ENCODE measurements at regions not wholly inside any gene's neighbourhood (a gene's known extent, or its start where the extent isn't known, plus 50 kb on each side); places are given as distances from the start of the nearest gene placed in this dataset.

DNA sequence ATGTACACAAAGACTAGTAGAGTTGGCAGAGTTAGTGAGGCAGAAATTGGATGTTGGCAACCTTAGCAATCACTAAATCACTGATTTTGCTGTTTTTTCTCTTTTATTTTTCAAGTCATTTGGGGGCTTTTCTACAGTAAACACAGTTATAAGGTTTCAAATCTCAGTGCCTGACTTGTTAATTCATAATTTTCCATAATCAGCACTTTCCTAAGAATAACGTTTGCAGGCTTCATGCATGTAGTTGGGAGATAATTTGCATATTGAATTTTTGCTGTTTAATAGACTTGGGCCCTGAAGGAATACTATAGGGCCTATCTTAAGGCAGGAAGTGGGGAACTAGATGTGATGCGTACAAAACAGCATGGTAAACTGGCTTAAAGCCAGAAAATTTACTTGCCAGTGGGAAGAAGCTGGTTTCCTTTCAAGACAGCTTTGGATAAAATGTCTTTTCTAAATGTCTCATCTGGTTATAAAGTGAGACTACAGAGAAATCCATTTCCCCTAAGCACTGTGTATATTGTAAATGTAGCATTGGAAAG is 127.2 kb upstream of the SMIM21 start:
- in situ Hi-C loops (cut with MboI; ENCODE audit: low sequenced_read_pairs): no loop called here

DNA sequence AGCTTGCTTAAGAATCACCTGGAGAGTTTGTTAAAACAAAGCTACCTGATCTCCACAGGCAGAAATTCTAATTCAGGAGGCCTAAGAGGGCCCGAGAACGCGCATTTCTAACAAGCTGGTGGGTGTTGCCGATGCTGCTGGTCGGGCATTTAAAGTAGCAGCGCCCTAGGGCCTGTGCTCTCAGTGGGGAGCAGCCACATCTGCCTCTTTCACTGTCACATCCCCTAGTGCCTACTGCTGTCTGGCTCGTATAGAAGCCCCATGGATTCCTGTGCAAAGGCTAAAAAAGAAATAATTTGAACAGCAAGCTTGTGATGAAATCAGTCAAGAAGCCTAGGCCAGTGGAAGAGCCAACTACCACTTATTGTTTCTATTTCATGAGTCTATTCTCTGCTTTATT is 126.7 kb upstream of the SMIM21 start:
- in situ Hi-C loops (cut with MboI; ENCODE audit: low sequenced_read_pairs): no loop called here

DNA sequence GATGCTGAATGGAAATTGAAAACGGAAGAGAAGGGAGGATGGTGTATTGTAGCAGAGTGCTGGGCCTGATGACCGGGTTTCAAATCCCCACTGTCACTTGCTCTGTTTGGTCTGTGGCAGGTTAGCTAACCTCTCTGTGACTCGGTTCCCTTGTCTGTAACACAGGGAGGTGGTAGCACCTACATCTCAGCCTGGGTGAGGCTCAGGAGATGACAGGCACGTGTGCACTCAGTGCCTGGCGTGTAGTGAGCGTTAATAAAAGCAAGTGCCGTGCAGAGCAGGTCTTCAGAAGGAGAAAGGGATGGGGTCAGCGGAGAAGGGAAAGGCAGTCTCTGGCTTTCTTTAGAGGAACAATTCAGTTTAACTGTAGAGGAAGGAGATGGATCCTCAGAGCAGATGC is 125.5 kb upstream of the SMIM21 start:
- in situ Hi-C loops (cut with MboI; ENCODE audit: low sequenced_read_pairs): no loop called here

DNA sequence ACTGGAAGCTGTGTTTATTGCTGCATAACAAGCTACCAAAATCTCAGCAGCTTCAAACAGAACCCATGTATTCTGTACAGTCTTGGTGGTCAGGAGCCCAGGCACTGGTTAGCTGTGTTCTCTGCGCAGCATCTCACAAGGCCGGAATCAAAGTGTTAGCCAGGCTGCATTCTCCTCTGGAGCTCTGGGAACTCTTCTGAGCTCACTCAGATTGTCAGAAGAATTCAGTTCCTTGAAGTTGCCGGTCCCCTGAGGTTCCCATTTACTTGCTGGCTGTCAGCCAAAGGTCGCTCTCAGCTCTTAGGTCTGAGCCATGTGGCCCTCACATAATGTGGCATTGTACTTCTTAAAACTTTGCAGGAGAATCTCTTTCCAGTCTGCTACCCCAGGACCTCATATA is 123.6 kb upstream of the SMIM21 start:
- in situ Hi-C loops (cut with MboI; ENCODE audit: low sequenced_read_pairs): no loop called here

DNA sequence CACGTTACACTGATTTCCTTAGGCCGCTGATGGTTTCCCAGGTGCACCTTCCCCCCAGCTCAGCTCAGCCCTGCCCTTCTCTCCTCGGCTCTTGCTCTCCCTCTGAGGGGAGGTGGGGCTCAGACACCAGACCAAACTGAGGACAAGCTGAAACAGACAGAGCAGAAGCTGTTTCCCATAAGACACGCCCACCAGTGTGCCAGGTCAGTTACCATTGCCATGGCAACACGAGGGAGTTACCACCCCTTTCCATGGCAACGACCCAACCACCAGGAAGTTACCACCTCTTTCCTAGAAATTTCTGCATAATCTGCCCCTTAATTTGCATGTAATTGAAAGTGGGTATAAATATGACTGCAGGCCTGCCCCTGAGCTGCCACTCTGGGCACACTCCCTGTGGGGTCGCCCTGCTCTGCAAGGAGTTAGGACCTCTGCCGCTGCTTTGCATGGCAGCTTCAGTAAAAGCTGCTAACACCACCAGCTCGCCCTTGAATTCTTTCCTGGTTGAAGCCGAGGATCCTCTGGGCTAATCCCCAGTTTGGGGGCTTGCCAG is 120.9 kb upstream of the SMIM21 start:
- in situ Hi-C loops (cut with MboI; ENCODE audit: low sequenced_read_pairs): no loop called here

DNA sequence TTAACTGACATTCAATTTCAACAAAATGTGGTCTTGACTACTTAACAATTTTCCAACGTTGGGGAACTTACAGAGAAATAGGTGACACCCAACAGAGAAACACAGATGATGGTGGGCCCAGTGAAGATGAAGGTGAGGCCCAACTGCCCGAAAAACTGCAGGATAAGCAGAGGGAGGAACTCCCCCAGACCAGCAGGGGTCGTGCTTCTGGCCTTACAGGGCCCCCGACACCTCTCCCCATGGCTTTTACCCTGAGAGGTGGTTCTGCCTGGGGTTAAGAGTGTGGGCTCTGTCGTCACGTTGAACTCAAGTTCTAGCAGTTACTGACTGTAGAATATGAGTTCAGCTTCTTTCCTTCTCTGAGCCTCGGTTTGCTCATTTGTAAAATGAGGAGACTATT is 119.5 kb upstream of the SMIM21 start:
- in situ Hi-C loops (cut with MboI; ENCODE audit: low sequenced_read_pairs): no loop called here

DNA sequence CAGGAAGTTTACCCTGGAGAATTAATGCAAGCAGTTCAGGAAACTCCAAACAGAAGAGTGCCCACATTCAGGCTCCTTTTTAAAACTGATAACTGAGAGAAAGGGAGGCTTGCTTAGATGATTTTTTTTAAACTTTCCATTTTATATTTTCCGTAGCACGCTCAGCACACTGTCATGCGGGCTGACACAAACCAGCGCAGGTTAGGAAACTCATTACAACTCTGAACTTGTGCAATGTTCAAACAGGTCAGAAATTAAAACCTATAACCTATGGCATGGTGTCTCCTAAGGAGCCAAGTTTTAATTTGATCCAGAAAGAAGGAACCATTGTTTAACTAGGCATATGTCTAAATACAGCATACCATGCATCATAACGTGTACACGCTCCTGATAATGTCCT is 117.7 kb upstream of the SMIM21 start:
- in situ Hi-C loops (cut with MboI; ENCODE audit: low sequenced_read_pairs): no loop called here

DNA sequence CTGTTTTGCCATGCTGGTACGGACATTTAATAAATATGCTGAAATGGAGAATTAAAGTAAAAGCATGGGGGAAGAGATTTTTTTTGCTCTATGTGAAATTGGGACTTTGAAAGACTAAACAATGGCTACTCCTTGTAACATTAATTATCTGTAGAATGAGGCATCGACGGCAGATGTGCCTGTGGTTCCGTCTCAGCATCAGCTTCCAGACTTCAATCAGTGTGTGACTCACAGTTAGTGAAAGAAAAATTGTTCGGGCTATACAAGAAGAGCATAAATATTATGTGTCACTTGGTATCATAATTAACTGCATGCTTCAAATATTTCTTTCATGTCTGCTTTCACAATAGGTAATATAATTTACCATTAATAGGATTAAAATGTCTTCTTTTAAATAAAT is 117.0 kb upstream of the SMIM21 start:
- in situ Hi-C loops (cut with MboI; ENCODE audit: low sequenced_read_pairs): no loop called here

DNA sequence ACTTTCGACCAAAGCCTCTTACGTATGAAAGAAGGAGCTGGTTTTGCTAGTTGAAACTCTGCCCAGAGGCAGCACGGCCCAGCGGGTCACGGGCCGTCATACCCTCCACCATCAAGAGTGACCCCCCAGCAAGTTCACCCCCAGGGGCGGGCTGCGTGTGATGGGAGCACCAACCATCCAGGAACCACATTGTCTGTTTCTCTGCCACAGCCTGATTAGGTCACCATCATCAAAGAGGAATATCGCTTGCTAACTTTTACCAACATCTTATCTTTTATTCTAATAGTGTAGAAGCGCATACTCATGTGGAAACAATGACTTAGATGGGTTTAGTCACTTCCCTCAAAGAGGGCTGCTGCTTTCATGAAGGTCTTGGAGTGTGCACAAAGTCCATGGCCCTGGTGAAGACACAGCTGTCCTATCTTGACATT is 116.6 kb upstream of the SMIM21 start:
- in situ Hi-C loops (cut with MboI; ENCODE audit: low sequenced_read_pairs): no loop called here

DNA sequence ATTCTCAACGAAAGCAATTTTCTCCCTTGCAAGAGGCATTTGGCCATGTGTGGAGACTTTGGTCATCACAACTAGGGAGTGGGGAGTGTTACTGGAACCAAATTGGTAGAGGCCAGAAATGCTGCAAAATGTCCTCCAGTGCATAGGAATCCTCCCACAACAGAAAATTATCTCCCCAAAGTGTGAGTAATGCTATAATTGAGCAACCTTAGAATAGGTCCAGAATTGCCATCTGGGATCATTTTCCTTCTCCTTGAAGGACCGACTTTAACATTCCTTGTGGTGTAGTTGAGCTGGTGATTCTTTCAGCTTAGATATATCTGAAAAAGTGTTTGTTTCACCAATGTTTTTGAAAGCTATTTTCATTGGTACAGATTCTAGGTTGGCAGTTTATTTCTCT is 111.2 kb upstream of the SMIM21 start:
- in situ Hi-C loops (cut with MboI; ENCODE audit: low sequenced_read_pairs): no loop called here

DNA sequence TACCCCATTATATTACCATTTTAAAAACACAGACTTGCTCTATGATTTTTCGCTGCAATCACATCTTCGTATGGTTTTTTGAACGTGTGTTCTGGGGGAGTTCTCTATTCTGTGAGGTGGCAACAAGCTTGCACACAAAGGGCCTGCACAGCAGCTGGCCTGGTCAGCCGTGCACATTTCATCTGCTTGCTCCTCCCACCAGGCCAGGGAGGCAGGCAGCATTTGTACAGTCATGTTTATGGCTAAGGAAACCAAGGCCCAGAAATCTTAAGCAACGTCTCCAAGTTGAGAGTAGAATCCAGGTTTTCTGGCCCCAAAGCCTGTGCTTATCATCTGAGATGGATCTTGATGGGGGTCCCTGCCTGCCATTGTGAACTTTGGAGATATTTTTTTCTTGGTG is 106.4 kb upstream of the SMIM21 start:
- in situ Hi-C loops (cut with MboI; ENCODE audit: low sequenced_read_pairs): no loop called here

DNA sequence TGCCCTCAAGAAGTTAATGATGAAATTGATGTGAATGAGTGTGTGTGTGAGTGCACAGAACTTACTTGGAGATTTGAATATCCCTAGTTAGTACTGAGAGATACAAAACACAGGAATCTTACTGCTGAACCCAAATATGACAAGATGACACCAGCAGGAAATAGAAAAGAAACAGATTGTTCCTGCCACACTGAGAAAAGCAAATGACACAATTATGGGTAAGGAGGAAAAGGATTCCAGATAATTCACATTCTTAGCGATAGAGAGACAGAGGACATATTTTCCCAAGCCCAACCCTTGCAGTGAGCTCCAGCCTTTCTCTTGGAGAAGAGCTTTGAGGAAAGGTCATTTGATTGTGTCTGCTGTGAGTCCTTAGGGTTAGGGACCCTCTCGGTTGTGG is 105.7 kb upstream of the SMIM21 start:
- in situ Hi-C loops (cut with MboI; ENCODE audit: low sequenced_read_pairs): no loop called here

DNA sequence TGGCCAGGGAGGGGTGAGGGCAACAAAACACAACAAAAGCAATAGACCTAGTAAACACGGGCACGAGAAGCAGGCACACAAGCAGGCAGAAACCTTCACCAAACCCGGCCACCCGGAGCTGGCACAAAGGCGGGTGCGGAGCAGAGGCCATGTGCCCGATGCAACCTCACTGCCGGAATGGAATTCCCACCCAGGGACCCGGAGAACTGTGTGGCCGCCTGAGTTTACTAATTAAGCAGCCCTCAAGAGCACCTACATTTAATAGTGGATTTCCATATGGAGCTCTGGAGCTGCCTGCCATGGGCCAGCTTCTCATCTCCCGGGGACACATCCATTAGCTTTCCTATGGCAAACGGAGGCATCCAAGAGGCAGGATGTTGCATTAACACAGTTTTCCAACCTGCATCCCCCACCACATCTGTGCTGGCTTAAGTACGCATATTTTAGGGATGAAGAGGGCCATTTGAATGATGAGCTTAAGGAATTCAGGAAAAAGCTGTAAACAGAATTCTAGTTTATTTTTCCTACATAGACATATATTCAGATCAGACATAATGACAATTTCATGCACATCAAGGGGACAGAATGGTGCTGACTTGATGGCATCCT is 104.5 kb upstream of the SMIM21 start:
- in situ Hi-C loops (cut with MboI; ENCODE audit: low sequenced_read_pairs): no loop called here

DNA sequence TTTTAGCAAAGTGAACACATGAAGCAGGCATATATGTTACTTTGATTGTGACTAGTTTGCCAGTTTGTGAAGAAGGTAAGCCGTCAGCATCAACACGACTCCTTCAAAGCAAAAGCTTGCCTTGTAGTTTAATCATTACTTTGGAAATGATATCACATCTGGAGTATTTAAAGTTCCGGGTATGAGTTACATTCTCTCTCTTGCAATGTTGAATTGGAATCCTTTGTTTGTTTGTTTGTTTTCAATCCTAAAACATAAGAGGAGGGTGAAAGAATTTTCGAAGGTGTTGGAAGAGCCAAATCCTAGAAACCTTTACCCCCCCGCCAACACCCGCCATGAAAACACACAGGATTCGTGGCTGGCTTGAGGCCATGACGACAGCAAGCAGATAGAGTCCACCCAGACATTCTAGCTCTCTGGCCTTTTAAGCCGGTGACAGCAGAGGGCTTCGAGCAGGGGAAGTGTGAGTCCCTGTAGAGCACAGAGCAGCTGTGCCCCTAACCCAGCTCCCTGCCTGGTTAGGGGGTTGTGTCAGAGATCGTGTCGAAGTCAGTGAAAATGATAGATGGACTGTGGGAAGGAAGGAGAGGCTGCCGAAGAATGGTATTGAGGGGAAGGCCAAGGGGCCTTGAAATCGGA is 103.8 kb upstream of the SMIM21 start:
- in situ Hi-C loops (cut with MboI; ENCODE audit: low sequenced_read_pairs): no loop called here

DNA sequence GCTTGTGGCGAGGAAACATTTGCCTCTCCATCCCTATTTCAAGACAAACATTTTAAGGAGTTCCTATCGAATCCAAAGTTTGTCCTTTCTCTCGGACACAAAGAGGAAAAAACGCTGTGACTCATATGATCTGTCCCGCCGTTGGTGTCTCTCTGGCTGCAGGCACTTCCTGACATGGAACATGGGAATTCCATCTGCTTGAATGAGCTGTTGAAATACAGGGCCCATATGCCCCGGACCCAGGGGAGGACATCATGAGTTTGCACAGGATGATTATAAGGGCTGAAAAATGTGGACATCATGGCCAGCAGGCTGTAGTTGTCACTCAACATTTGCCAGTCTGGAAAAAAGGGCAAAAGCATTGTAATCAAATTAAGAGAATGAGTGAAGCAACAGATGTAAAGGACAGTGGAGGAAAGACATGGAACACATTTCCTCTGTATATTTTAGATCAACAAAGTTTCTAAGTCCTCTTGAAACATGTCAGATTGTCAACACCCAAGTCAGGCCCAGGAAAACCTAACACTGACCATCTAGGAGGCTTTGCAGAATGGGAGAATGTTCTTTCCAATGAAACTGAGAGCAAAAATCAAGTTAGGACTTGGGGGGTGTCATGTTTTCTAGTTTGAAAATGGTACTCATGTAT is 103.2 kb upstream of the SMIM21 start:
- in situ Hi-C loops (cut with MboI; ENCODE audit: low sequenced_read_pairs): no loop called here

DNA sequence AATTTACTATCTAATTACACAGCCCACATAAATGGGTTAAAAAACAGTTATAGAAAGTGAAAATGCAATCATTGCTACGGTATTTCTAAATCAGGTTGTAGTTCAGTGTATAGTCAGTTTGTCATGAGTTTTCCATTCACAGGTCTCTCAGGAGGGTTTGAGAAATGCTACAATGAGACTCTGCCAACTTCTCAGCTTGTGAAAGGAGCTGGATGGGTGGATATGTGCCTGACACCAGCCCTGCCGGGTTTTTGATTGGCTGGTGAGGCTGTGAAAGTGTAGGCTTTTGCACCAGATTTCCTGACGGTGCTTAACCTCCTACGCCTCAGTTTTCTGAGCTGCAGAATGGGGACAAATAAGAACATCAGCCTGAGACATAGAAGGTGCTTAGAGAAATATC is 102.6 kb upstream of the SMIM21 start:
- in situ Hi-C loops (cut with MboI; ENCODE audit: low sequenced_read_pairs): no loop called here

DNA sequence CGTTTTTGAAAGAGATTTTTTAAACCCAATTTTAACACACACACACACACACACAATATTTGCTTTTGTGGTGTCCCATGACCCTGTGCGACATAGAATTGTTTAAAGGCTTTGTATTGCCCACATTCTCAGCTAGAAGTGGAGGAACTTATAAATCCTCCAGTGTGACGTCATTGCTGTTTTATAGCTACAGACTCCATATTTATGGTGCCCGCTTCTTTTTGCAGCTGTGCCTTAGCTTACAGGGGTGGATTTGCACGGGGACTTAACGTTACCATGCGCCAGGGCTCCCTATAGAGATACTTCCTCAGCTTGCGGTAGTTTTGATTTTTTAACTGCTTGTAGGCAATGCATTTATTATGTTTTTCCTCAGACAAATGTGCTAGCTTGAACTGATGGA is 101.9 kb upstream of the SMIM21 start:
- in situ Hi-C loops (cut with MboI; ENCODE audit: low sequenced_read_pairs): no loop called here

DNA sequence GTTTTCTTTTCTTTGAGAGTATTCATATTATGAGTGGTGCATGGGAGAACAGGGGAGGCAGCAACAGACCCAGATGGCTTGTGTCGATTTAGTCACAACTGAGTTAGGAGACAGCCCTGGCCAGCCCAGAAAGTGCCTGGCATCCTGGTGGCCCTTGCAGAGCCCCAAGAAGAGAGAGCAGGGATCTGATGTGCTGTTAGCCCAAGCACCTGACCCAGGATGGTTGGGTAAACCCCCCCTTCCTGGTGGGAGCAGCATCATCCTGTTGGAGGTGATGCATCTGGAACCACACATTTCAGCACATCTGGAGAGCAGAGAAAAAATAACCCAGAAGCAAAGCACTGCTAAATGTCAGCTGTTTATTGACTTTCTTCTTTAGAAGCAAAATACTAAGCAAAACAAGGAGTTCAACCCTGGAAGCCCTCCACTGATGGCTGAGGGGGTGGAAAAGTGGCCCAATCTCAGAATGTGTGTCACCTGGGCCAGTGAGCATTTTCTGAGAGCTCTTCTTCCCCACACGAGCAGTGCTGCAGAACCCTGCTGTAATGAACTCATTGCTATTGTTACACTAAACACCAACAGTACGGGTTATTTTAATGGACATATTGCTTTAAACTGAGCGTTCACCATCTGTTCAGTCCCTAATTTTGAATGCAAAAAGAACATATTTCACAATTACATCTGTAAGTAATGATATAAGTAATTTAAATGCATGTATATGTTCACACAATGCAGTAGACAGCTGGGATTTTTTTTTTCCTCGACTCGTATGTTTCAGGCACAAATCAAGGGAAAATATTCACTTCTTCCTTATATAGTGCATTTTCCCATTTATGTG is 100.6 kb upstream of the SMIM21 start:
- in situ Hi-C loops (cut with MboI; ENCODE audit: low sequenced_read_pairs): no loop called here

DNA sequence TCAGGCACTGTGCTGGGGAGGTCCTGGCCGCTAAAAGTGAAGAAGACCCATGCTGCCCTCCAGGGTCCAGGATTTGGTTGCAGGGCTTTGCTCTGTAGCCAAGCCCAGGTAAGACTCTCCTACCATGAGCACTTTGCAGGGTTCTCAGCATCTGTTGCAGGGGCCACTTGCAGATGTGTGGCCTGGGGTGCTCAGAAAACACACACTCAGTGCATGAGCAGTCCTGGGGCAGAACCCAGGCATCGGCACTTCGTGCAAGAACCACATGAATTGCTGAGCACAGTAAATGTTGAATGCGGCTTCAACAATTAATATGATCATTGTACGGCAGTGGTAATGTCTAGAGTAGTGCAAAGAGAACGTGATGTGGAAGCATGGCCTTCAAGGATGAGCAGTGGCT is 98.5 kb upstream of the SMIM21 start:
- in situ Hi-C loops (cut with MboI; ENCODE audit: low sequenced_read_pairs): no loop called here

DNA sequence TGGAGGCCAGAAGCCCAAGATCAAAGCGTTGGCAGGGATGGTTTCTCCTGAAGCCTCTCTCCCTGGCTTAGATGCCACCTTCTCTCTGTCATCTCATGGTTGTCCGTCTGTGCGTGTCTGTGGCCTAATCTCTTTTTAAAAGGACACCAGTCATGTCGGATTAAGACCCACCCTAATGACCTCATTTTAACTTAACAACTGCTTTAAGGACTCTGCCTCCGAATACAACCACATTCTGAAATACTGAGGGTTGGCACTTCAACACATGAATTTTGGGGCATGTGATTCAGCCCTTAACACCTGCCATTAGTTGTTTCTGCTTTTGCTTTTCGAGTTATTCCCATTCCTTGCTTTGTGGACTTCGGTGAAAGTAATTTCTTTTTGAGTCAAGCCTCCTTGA is 97.8 kb upstream of the SMIM21 start:
- in situ Hi-C loops (cut with MboI; ENCODE audit: low sequenced_read_pairs): no loop called here

DNA sequence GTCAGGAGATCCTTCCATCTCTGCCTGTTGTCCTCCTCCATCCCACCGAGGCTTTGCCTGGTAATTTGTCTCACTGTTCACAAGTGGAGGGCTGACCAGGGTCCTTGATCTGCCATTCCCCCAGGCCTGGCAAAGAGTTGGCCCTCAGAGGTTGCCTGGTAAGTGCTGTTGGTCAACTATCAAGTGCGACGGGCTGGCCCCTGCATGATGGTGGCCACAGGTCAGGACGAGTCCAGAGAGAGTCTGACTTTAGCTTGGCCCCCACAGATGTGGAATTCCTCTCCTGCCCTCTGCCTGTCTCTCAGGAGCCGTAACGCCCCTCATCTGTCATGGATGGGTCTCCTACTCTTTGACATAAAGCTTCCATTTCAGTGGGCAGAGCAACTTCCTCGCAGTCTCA is 97.3 kb upstream of the SMIM21 start:
- in situ Hi-C loops (cut with MboI; ENCODE audit: low sequenced_read_pairs): no loop called here

All from HL-60/S4 (cell line).